GM12878 (cell line): ENCODE measurements at regions not wholly inside any gene's neighbourhood (a gene's known extent, or its start where the extent isn't known, plus 50 kb on each side); places are given as distances from the start of the nearest gene placed in this dataset.
A peak's percentile ranks its signal among the peaks of the same experiment; 100 is the strongest.

Source experiments
- ATAC-seq: fragments of 200-7000 bp; cut with Tn5 transposase; 3 replicates; pipeline ENCODE4 v1.9.1; 2020; ENCODE audit warnings: mild to moderate bottlenecking, moderate library complexity
- BruUV-seq: library from RNA; stranded (reverse); fragments of 400-500 nt; replicated peaks from 2 replicates; lab custom pipeline; 2021; lab: Mats Ljungman, UMichigan
- CTCF ChIA-PET: fragments of 300-600 bp; sonication (Branson Sonifier 250); formaldehyde crosslinking; extraction: SDS; loops from one replicate; lab custom pipeline; 2021; ENCODE audit warnings: inconsistent platforms; lab: Yijun Ruan, JAX
- POLR2A ChIA-PET: fragments of 350-600 bp; formaldehyde crosslinking; extraction: SDS; loops from one replicate; lab custom pipeline; 2021; ENCODE audit warnings: inconsistent platforms; lab: Charles Lee
- RAD21 ChIA-PET: fragments of 300-600 bp; sonication (Branson Sonifier 250); formaldehyde crosslinking; loops from one replicate; lab custom pipeline; 2023; ENCODE audit warnings: antibody characterized with exemption; ENCODE audit not compliant: unreplicated experiment; lab: Charles Lee
- SMC1A ChIA-PET: fragments of 300-600 bp; sonication (Branson Sonifier 250); formaldehyde crosslinking; loops from one replicate; lab custom pipeline; 2023; ENCODE audit not compliant: unreplicated experiment, uncharacterized antibody; lab: Charles Lee
- DNase-seq: peaks from one replicate; pipeline ENCODE4 v3.0.0-alpha.2; 2011; ENCODE audit warnings: low read depth, low spot score
- FAIRE-seq: peaks from 3 replicates; lab custom pipeline; 2011; peaks lifted over from hg19 to GRCh38; lab: Jason Lieb, UNC
- H2AFZ ChIP-seq: 2 replicates; pipeline ENCODE4 v1.6.0; 2011; ENCODE audit warnings: low read depth, low read length, control low read depth; ENCODE audit not compliant: control insufficient read depth
- H3K27ac ChIP-seq: 2 replicates; pipeline ENCODE4 v1.5.1; 2011; ENCODE audit warnings: control low read depth; ENCODE audit not compliant: control insufficient read depth, insufficient read depth
- H3K27me3 ChIP-seq, 2 experiments: replicated peaks in 1 of 2; 2 replicates each; pipeline versions ENCODE4 v1.6.0 to v1.6.1; 2011; ENCODE audit warnings: low read length in 1 of 2; ENCODE audit not compliant: control insufficient read depth in 2 of 2, insufficient read depth in 2 of 2
- H3K36me3 ChIP-seq, 2 experiments: 2 replicates each; pipeline ENCODE4 v1.5.1; 2011; ENCODE audit warnings: low read length in 1 of 2; ENCODE audit not compliant: control insufficient read depth in 2 of 2, insufficient read depth in 2 of 2
- H3K4me1 ChIP-seq: 2 replicates; pipeline ENCODE4 v1.6.1; 2011; ENCODE audit warnings: mild to moderate bottlenecking, low read length, moderate library complexity, mixed read lengths; ENCODE audit not compliant: control insufficient read depth, insufficient read depth
- H3K4me2 ChIP-seq: 2 replicates; pipeline ENCODE4 v1.6.0; 2011; ENCODE audit warnings: control low read depth; ENCODE audit not compliant: control insufficient read depth, insufficient read depth
- H3K4me3 ChIP-seq: fragments of 200-600 bp; sonication (generic); 2 replicates; pipeline ENCODE4 v1.5.1; 2016
- H3K79me2 ChIP-seq: 2 replicates; pipeline ENCODE4 v1.6.0; 2011; ENCODE audit warnings: low read length; ENCODE audit not compliant: control insufficient read depth, insufficient read depth
- H3K9ac ChIP-seq: 2 replicates; pipeline ENCODE4 v1.8.0; 2011; ENCODE audit warnings: low read length, control low read depth, mixed read lengths; ENCODE audit not compliant: control insufficient read depth, insufficient read depth
- H3K9me3 ChIP-seq: replicated peaks from 3 replicates; pipeline ENCODE4 v1.5.1; 2011; ENCODE audit warnings: mild to moderate bottlenecking, low read length; ENCODE audit not compliant: control insufficient read depth, insufficient read depth
- H4K20me1 ChIP-seq: 2 replicates; pipeline ENCODE4 v1.6.0; 2011; ENCODE audit not compliant: control insufficient read depth, insufficient read depth
- DPF2 ChIP-seq: fragments of 450-650 bp; IDR thresholded peaks from 2 replicates; pipeline ENCODE4 v1.6.1; 2017; ENCODE audit warnings: mild to moderate bottlenecking
- FOXM1 ChIP-seq: IDR thresholded peaks from 2 replicates; pipeline ENCODE4 v1.6.1; 2012; ENCODE audit warnings: low read depth, mild to moderate bottlenecking, inconsistent platforms, low read length, moderate library complexity
- HCFC1 ChIP-seq: fragments of 150-350 bp; IDR thresholded peaks from 2 replicates; pipeline ENCODE4 v1.6.1; 2014; ENCODE audit warnings: low read length
- IKZF2 ChIP-seq, 2 experiments: fragments of 450-650 bp; IDR thresholded peaks; 2 replicates each; pipeline ENCODE4 v1.6.1; 2017; ENCODE audit warnings: mild to moderate bottlenecking in 2 of 2, moderate library complexity in 2 of 2
- MEF2B ChIP-seq: fragments of 450-650 bp; IDR thresholded peaks from 2 replicates; pipeline ENCODE4 v1.6.1; 2018; ENCODE audit warnings: mild to moderate bottlenecking, moderate library complexity; ENCODE audit not compliant: partially characterized antibody, poor library complexity, severe bottlenecking
- NFIC ChIP-seq: IDR thresholded peaks from 2 replicates; pipeline ENCODE4 v1.6.1; 2012; ENCODE audit warnings: low read depth, mild to moderate bottlenecking, inconsistent platforms, low read length, moderate library complexity
- NFYB ChIP-seq: IDR thresholded peaks from 2 replicates; pipeline ENCODE4 v1.6.1; 2011; ENCODE audit warnings: low read depth, mild to moderate bottlenecking, low read length, improper control_type of control experiment, moderate library complexity; ENCODE audit not compliant: insufficient read depth
- SMC3 ChIP-seq: IDR thresholded peaks from 2 replicates; pipeline ENCODE4 v1.6.1; 2011; ENCODE audit warnings: low read length, improper control_type of control experiment, borderline replicate concordance
- SREBF2 ChIP-seq: IDR thresholded peaks from 2 replicates; pipeline ENCODE4 v1.6.1; 2012; ENCODE audit warnings: mild to moderate bottlenecking, low read length
- WGBS: methylation state at CpG from one replicate; pipeline ENCODE4 v1.1.6; 2016; ENCODE audit warnings: low lambda C conversion rate; ENCODE audit not compliant: insufficient replicate concordance, insufficient coverage; ENCODE audit errors: missing lambda C conversion rate; 5-methylcytosine and 5-hydroxymethylcytosine counted together
- in situ Hi-C: fragments of 300-500 bp; cut with MboI; formaldehyde crosslinking; loops from 9 replicates; pipeline ENCODE4 v1.14.3; 2018; ENCODE audit warnings: mixed read lengths
- intact Hi-C: fragments of 100-400 bp; cut with micrococcal nuclease; formaldehyde crosslinking; loops from one replicate; pipeline ENCODE4 v1.14.2; 2022; ENCODE audit not compliant: unreplicated experiment
- TF ChIP-seq, protein P1 (sequence below): fragments of 150-350 bp; IDR thresholded peaks from 2 replicates; pipeline ENCODE4 v1.6.1; 2016; ENCODE audit warnings: low read depth, low read length
- TF ChIP-seq, protein P2 (sequence below): IDR thresholded peaks from 2 replicates; pipeline ENCODE4 v1.6.1; 2012; ENCODE audit warnings: low read depth, low read length, improper control_type of control experiment
- TF ChIP-seq, protein P3 (sequence below): fragments of 450-650 bp; IDR thresholded peaks from 2 replicates; pipeline ENCODE4 v1.6.1; 2017; ENCODE audit warnings: borderline replicate concordance
- TF ChIP-seq, protein P4 (sequence below): fragments of 450-650 bp; formaldehyde crosslinking; IDR thresholded peaks from 2 replicates; pipeline ENCODE4 v1.5.0; 2022; ENCODE audit warnings: mild to moderate bottlenecking, missing genetic modification characterization

DNA sequence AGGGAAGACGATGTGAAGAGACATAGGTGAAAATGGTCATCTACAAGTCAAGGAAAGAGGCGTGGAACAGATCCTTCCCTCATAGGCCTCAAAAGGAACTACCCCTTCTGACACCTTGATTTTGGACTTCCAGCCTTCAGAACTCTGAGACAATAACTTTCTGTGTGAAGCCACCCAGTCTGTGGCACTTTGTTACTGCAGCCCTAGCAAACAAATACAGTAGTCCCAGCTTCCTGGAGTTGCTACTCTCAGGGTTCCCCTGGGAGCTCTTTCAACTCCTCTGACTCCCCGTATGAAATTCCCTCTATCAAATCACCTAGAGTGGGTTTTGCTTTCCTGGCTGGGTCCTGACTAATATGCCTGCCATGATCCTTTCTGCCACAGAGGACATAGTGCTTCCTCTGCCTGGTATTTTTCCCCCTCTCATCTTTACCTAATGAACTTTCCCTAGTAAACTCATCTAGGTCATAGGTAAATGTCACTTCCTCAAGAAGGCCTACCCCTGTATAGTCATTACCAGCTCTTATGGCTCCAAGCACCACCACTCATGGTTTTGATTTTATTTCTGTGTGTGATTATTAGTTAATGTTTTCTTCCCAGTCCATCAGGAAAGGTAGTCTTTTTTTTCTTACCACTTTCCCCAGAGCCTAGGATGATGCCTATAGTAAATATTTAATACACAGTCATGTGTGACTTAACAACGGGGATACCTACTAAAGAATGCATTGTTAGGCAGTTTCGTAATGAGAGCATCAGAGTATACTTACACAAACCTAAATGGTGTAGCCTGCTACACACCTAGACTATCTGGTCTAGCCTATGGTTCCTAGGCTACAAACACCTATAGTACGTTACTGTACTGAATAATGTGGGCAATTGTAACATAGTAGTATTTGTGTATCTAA is 111.5 kb upstream of the LGALSL start:
- CTCF ChIA-PET = interaction anchor here (1.0 to 6.8 kb wide), 3 partner anchors 12 to 146 kb away, joined by 3 to 53 read pairs (median 6); no protein-coding TSS in a partner anchor
- POLR2A ChIA-PET = no interaction called here
- TF ChIP-seq, protein P1, sequence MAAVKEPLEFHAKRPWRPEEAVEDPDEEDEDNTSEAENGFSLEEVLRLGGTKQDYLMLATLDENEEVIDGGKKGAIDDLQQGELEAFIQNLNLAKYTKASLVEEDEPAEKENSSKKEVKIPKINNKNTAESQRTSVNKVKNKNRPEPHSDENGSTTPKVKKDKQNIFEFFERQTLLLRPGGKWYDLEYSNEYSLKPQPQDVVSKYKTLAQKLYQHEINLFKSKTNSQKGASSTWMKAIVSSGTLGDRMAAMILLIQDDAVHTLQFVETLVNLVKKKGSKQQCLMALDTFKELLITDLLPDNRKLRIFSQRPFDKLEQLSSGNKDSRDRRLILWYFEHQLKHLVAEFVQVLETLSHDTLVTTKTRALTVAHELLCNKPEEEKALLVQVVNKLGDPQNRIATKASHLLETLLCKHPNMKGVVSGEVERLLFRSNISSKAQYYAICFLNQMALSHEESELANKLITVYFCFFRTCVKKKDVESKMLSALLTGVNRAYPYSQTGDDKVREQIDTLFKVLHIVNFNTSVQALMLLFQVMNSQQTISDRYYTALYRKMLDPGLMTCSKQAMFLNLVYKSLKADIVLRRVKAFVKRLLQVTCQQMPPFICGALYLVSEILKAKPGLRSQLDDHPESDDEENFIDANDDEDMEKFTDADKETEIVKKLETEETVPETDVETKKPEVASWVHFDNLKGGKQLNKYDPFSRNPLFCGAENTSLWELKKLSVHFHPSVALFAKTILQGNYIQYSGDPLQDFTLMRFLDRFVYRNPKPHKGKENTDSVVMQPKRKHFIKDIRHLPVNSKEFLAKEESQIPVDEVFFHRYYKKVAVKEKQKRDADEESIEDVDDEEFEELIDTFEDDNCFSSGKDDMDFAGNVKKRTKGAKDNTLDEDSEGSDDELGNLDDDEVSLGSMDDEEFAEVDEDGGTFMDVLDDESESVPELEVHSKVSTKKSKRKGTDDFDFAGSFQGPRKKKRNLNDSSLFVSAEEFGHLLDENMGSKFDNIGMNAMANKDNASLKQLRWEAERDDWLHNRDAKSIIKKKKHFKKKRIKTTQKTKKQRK = no peak
- TF ChIP-seq HCFC1 = no peak
- TF ChIP-seq FOXM1 = no peak
- no peak for TF ChIP-seq IKZF2 (IDR thresholded peaks at IDR 0.05)
- TF ChIP-seq, protein P2, sequence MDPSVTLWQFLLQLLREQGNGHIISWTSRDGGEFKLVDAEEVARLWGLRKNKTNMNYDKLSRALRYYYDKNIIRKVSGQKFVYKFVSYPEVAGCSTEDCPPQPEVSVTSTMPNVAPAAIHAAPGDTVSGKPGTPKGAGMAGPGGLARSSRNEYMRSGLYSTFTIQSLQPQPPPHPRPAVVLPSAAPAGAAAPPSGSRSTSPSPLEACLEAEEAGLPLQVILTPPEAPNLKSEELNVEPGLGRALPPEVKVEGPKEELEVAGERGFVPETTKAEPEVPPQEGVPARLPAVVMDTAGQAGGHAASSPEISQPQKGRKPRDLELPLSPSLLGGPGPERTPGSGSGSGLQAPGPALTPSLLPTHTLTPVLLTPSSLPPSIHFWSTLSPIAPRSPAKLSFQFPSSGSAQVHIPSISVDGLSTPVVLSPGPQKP = no peak
- no peak for TF ChIP-seq NFIC
- TF ChIP-seq SREBF2 = no peak
- TF ChIP-seq NFYB = no peak
- TF ChIP-seq DPF2 = no peak
- TF ChIP-seq SMC3 = no peak
- TF ChIP-seq, protein P3, sequence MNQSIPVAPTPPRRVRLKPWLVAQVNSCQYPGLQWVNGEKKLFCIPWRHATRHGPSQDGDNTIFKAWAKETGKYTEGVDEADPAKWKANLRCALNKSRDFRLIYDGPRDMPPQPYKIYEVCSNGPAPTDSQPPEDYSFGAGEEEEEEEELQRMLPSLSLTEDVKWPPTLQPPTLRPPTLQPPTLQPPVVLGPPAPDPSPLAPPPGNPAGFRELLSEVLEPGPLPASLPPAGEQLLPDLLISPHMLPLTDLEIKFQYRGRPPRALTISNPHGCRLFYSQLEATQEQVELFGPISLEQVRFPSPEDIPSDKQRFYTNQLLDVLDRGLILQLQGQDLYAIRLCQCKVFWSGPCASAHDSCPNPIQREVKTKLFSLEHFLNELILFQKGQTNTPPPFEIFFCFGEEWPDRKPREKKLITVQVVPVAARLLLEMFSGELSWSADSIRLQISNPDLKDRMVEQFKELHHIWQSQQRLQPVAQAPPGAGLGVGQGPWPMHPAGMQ = no peak
- TF ChIP-seq MEF2B = no peak
- TF ChIP-seq, protein P4, sequence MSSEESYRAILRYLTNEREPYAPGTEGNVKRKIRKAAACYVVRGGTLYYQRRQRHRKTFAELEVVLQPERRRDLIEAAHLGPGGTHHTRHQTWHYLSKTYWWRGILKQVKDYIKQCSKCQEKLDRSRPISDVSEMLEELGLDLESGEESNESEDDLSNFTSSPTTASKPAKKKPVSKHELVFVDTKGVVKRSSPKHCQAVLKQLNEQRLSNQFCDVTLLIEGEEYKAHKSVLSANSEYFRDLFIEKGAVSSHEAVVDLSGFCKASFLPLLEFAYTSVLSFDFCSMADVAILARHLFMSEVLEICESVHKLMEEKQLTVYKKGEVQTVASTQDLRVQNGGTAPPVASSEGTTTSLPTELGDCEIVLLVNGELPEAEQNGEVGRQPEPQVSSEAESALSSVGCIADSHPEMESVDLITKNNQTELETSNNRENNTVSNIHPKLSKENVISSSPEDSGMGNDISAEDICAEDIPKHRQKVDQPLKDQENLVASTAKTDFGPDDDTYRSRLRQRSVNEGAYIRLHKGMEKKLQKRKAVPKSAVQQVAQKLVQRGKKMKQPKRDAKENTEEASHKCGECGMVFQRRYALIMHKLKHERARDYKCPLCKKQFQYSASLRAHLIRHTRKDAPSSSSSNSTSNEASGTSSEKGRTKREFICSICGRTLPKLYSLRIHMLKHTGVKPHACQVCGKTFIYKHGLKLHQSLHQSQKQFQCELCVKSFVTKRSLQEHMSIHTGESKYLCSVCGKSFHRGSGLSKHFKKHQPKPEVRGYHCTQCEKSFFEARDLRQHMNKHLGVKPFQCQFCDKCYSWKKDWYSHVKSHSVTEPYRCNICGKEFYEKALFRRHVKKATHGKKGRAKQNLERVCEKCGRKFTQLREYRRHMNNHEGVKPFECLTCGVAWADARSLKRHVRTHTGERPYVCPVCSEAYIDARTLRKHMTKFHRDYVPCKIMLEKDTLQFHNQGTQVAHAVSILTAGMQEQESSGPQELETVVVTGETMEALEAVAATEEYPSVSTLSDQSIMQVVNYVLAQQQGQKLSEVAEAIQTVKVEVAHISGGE (CRISPR knock-in tag) = no peak

More for the DNA sequence above, 111.5 kb upstream of the LGALSL start:
- H3K4me1 ChIP-seq = no peaks in the 10 kb centered on the region; the same call in 1 of the 2 replicates
- no peak overlapping the region for H3K27ac ChIP-seq
- intact Hi-C loops = no loop called here
- no peaks in the 10 kb centered on the region for H3K79me2 ChIP-seq
- no peaks in the 10 kb centered on the region for H4K20me1 ChIP-seq
- no peak for DNase-seq
- FAIRE-seq = peak; percentile 31
- no peaks in the 10 kb centered on the region; the same call in 2 of the 3 replicates for H3K9me3 ChIP-seq
- H3K27me3 ChIP-seq = no peaks in the 10 kb centered on the region
- in situ Hi-C loops = no loop called here
- H3K36me3 ChIP-seq = no peaks in the 10 kb centered on the region
- ChIA-PET RAD21 (interaction anchor here (1.1 kb wide), 1 partner anchor 14 kb away, joined by 3 read pairs; no protein-coding TSS in a partner anchor), SMC1A (interaction anchor here (0.9 to 2.0 kb wide), 6 partner anchors 13 to 295 kb away, joined by 3 to 6 read pairs (median 3); no protein-coding TSS in a partner anchor)
- H3K9ac ChIP-seq = no peak overlapping the region
- peak; percentile 41; the same call in 2 of the 3 replicates for ATAC-seq
- no TSS peak for BruUV-seq
- WGBS = 34% methylated on average over 6 of the region's 6 CpGs
- no peak overlapping the region for H3K4me3 ChIP-seq
- no peak overlapping the region for H3K4me2 ChIP-seq
- H2AFZ ChIP-seq = no peak overlapping the region
